Adrenal gland (tissue), 9 donors: ENCODE measurements at regions not wholly inside any gene's neighbourhood (a gene's known extent, or its start where the extent isn't known, plus 50 kb on each side); places are given as distances from the start of the nearest gene placed in this dataset.

Experiments
- DNase-seq, 7 donors: peaks; one replicate each; pipeline ENCODE4 v3.0.0-alpha.2; 2019 to 2020
- H3K27ac ChIP-seq, 5 donors: fragments of 200-600 bp; sonication (generic) in 4 of 5; 1 replicate in 3 of 5; 2 replicates in 2 of 5; pipeline versions ENCODE4 v1.5.1 to v1.8.0; 2016 to 2020; ENCODE audit warnings: mild to moderate bottlenecking in 1 of 5
- H3K27me3 ChIP-seq: fragments of 200-600 bp; 2 replicates; pipeline ENCODE4 v1.8.0; 2021
- H3K36me3 ChIP-seq, 2 donors: fragments of 200-600 bp; replicated peaks in 1 of 2; 1 replicate in 1 of 2; 2 replicates in 1 of 2; pipeline versions ENCODE4 v1.5.1 to v1.8.0; 2018 to 2022
- H3K4me1 ChIP-seq, 2 donors: fragments of 200-600 bp; replicated peaks in 1 of 2; 1 replicate in 1 of 2; 2 replicates in 1 of 2; pipeline versions ENCODE4 v1.5.1 to v1.8.0; 2018 to 2021
- H3K4me3 ChIP-seq, 4 donors: fragments of 200-600 bp; sonication (generic) in 3 of 4; one replicate each; pipeline ENCODE4 v1.5.1; 2016 to 2018
- H3K9me3 ChIP-seq, 3 donors: fragments of 200-600 bp; sonication (generic) in 1 of 3; replicated peaks in 1 of 3; 1 replicate in 2 of 3; 2 replicates in 1 of 3; pipeline versions ENCODE4 v1.5.1 to v1.8.0; 2016 to 2021
- POLR2A ChIP-seq, 2 donors: fragments of 450-650 bp; IDR thresholded peaks; one replicate each; pipeline ENCODE4 v1.6.1; 2017; ENCODE audit warnings: antibody characterized with exemption in 2 of 2, mild to moderate bottlenecking in 2 of 2, moderate library complexity in 1 of 2
- WGBS, 4 donors: extraction: QIAGEN DNeasy Blood & Tissue Kit in 2 of 4; methylation state at CpG; one replicate each; pipeline versions ENCODE4 v1.1.5 to v1.1.7; 2013 to 2017; 5-methylcytosine and 5-hydroxymethylcytosine counted together
- intact Hi-C, 2 donors: fragments of 100-400 bp; cut with DNase I; formaldehyde crosslinking; loops; one replicate each; pipeline versions ENCODE4 v1.14.1 to v1.15.0; 2022 to 2023
- TF ChIP-seq, protein P1 (sequence below), 6 experiments: fragments of 450-650 bp in 4 of 6; fragments of 200-600 bp in 2 of 6; sonication (generic) in 1 of 6; IDR thresholded peaks; 1 replicate in 5 of 6; 2 replicates in 1 of 6; pipeline versions ENCODE4 v1.5.1 to v1.8.0; 2016 to 2021; ENCODE audit warnings: antibody characterized with exemption in 6 of 6, mild to moderate bottlenecking in 2 of 6, moderate library complexity in 1 of 6
- donor health status: healthy with polysubstance abuse.
- donor health status: Bipolar disorder and iron deficiency.
- donor health status: DM: yes; HTN: yes; CAD: no.
- donor health status: DM: no; HTN: no; CAD: no.
- donor health status: DM: no; HTN: no; CAD: no.

DNA sequence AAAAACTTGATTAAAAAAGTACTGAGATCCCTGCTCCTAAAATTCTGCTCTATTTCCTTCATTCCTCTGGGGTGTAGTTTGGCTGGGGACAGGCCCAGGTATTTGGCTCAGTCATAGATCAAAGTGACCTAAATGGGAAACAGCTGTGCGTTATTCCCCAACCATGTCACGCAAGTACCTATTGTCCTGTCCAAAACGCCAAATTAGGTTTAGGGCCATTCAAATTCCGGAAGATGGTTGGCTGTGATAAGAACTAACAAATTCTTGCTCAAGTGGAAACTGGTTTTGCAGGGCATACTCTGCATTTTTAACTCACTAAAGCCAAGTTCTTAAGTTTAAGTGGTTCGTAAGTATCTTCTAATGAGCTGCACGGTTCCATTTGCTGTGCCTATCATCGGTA lies 147.6 kb upstream of the TMEM170B start:
- Histone ChIP-seq H3K36me3 (no peaks in the 10 kb centered on the region), H3K9me3 (no peaks in the 10 kb centered on the region), H3K27me3 (no peaks in the 10 kb centered on the region), H3K4me1 (peaks cover 8 to 14% of the 10 kb centered on the region in 2 donors), H3K27ac (no peak overlapping the region), H3K4me3 (no peak overlapping the region)
- 68 to 79% (median 72%) methylated on average over 7 of the region's 7 CpGs for WGBS, 4 donors
- TF ChIP-seq, protein P1, sequence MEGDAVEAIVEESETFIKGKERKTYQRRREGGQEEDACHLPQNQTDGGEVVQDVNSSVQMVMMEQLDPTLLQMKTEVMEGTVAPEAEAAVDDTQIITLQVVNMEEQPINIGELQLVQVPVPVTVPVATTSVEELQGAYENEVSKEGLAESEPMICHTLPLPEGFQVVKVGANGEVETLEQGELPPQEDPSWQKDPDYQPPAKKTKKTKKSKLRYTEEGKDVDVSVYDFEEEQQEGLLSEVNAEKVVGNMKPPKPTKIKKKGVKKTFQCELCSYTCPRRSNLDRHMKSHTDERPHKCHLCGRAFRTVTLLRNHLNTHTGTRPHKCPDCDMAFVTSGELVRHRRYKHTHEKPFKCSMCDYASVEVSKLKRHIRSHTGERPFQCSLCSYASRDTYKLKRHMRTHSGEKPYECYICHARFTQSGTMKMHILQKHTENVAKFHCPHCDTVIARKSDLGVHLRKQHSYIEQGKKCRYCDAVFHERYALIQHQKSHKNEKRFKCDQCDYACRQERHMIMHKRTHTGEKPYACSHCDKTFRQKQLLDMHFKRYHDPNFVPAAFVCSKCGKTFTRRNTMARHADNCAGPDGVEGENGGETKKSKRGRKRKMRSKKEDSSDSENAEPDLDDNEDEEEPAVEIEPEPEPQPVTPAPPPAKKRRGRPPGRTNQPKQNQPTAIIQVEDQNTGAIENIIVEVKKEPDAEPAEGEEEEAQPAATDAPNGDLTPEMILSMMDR (IDR thresholded peaks at IDR 0.05): no peak
- no peak for TF ChIP-seq POLR2A (IDR thresholded peaks at IDR 0.05)
- DNase-seq: no peak
- intact Hi-C loops: no loop called here

DNA sequence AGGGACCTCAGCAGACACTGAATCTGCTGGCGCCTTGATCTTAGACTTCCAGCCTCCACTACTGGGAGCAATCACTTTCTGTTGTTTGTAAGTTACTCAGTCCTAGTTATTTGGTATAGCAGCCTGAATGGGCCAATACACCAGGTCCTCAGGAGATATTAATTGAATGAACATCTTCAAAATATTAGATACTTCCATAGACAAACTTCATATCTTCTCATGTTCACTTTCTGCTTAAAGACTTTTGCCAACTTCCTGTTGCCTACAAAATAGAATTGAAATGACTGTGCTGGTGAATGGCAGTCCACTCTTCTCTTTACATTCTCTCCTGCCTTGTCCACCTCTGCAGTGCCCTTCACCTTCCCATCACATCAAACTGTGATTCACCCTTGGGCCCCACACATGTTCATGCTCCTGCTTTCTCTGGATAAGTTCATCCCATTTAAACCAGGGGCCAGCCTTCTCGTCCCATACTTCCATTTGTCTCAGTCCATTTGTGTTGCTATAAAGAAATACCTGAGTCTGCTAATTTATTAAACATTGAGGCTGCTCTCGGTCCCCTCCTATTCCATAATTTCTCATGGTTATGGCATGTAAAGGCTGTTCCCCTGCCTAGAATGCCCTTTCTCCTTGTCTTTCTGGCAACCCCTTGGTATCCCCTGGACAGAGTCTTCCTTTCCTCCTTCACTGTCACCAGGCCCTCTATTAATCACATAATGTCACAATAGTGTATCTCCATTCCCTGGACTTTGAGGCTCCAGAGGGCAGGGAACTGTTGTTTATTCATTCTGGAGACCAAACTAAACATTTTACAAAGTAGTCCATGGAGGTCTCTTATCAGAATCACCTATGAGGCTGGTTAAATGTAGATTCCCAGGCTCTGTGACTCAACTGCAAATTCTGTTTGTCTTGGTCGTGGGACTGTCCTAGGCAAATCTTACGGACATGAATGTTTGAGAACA lies 148.3 kb upstream of the TMEM170B start:
- Histone ChIP-seq H3K36me3 (no peaks in the 10 kb centered on the region), H3K9me3 (no peaks in the 10 kb centered on the region), H3K27me3 (no peaks in the 10 kb centered on the region), H3K4me1 (peaks cover 8 to 14% of the 10 kb centered on the region in 2 donors), H3K4me3 (no peak overlapping the region), H3K27ac (no peak overlapping the region)
- intact Hi-C loops: no loop called here
- no peak for DNase-seq
- TF ChIP-seq, protein P1 (IDR thresholded peaks at IDR 0.05): no peak
- TF ChIP-seq POLR2A (IDR thresholded peaks at IDR 0.05): no peak
- 78 to 83% (median 82%) methylated on average over 5 of the region's 5 CpGs for WGBS, 4 donors

GRCh38 chr6:11387707-11388430 lies 149.7 kb upstream of the TMEM170B start:
- intact Hi-C loops: no loop called here
- no peaks in the 10 kb centered on the region for H3K36me3 ChIP-seq
- TF ChIP-seq, protein P1 (IDR thresholded peaks at IDR 0.05): no peak
- no peak for TF ChIP-seq POLR2A (IDR thresholded peaks at IDR 0.05)
- no peak for DNase-seq
- 83 to 88% (median 84%) methylated on average over 5 of the region's 5 CpGs for WGBS, 4 donors
- peaks cover 1 to 8% of the 10 kb centered on the region in 2 donors for H3K4me1 ChIP-seq
- no peaks in the 10 kb centered on the region for H3K9me3 ChIP-seq
- no peaks in the 10 kb centered on the region for H3K27me3 ChIP-seq
- H3K4me3 ChIP-seq: no peak overlapping the region
- H3K27ac ChIP-seq: no peak overlapping the region

- DNase-seq: no peak
- 38 to 60% (median 47%) methylated on average over 2 of the region's 2 CpGs for WGBS, 4 donors
- intact Hi-C loops: no loop called here
Measured at GRCh38 chr6:11386726-11387125, 150.8 kb upstream of the TMEM170B start.

More at GRCh38 chr6:11386726-11387125, 150.8 kb upstream of the TMEM170B start:
- Histone ChIP-seq H3K9me3 (no peaks in the 10 kb centered on the region), H3K36me3 (no peaks in the 10 kb centered on the region), H3K27ac (no peak overlapping the region), H3K4me3 (no peak overlapping the region), H3K4me1 (no peaks in the 10 kb centered on the region), H3K27me3 (no peaks in the 10 kb centered on the region)
- no peak for TF ChIP-seq POLR2A (IDR thresholded peaks at IDR 0.05)
- TF ChIP-seq, protein P1 (IDR thresholded peaks at IDR 0.05): no peak
